HFFc6 (cell line): ENCODE measurements at regions not wholly inside any gene's neighbourhood (a gene's known extent, or its start where the extent isn't known, plus 50 kb on each side); places are given as distances from the start of the nearest gene placed in this dataset.

Experiments
- DNase-seq: peaks from one replicate; pipeline ENCODE4 v3.0.0-alpha.2; 2018
- H3K27ac Mint-ChIP-seq: 2 replicates; pipeline ENCODE4 v1.8.0; 2020; ENCODE audit warnings: mild to moderate bottlenecking, mixed read lengths
- H3K27me3 Mint-ChIP-seq: 2 replicates; pipeline ENCODE4 v1.8.0; 2021; ENCODE audit warnings: mild to moderate bottlenecking, moderate library complexity, mixed read lengths; ENCODE audit not compliant: insufficient read depth
- H3K36me3 Mint-ChIP-seq: 2 replicates; pipeline ENCODE4 v1.8.0; 2021; ENCODE audit warnings: low read depth, mixed read lengths
- H3K4me1 Mint-ChIP-seq: 2 replicates; pipeline ENCODE4 v1.8.0; 2020; ENCODE audit warnings: low read depth, mixed read lengths
- H3K4me3 Mint-ChIP-seq: 2 replicates; pipeline ENCODE4 v1.8.0; 2020; ENCODE audit warnings: mild to moderate bottlenecking, moderate library complexity, mixed read lengths
- H3K9me3 Mint-ChIP-seq: 2 replicates; pipeline ENCODE4 v1.8.0; 2020; ENCODE audit warnings: mild to moderate bottlenecking, mixed read lengths
- CTCF ChIP-seq: fragments of 200-600 bp; sonication (generic); IDR thresholded peaks from 2 replicates; pipeline ENCODE4 v1.5.0; 2021; ENCODE audit warnings: antibody characterized with exemption, mild to moderate bottlenecking

- no peaks in the 10 kb centered on the region for H3K9me3 Mint-ChIP-seq
- H3K4me3 Mint-ChIP-seq: no peak overlapping the region
- no peaks in the 10 kb centered on the region for H3K36me3 Mint-ChIP-seq
- H3K27me3 Mint-ChIP-seq: no peaks in the 10 kb centered on the region
- H3K27ac Mint-ChIP-seq: no peak overlapping the region
- TF ChIP-seq CTCF: no peak
- no peaks in the 10 kb centered on the region for H3K4me1 Mint-ChIP-seq
- no peak for DNase-seq
Measured at GRCh38 chr2:143893371-143893770, 626.5 kb downstream of the ZEB2 start.

- DNase-seq: no peak
- Mint-ChIP-seq H3K27me3 (no peaks in the 10 kb centered on the region), H3K27ac (no peak overlapping the region), H3K4me3 (no peak overlapping the region), H3K9me3 (no peaks in the 10 kb centered on the region), H3K4me1 (no peaks in the 10 kb centered on the region), H3K36me3 (no peaks in the 10 kb centered on the region)
- no peak for TF ChIP-seq CTCF
Measured at GRCh38 chr2:143891879-143892308, 628.0 kb downstream of the ZEB2 start.

GRCh38 chr2:143890798-143891197 is 629.1 kb downstream of the ZEB2 start:
- Mint-ChIP-seq H3K4me3 (no peak overlapping the region), H3K27ac (no peak overlapping the region), H3K9me3 (no peaks in the 10 kb centered on the region), H3K27me3 (no peaks in the 10 kb centered on the region), H3K36me3 (no peaks in the 10 kb centered on the region), H3K4me1 (no peaks in the 10 kb centered on the region)
- TF ChIP-seq CTCF: no peak
- DNase-seq: no peak

GRCh38 chr2:143889216-143889615 is 630.7 kb downstream of the ZEB2 start:
- Mint-ChIP-seq H3K4me1 (no peaks in the 10 kb centered on the region), H3K9me3 (no peaks in the 10 kb centered on the region), H3K36me3 (no peaks in the 10 kb centered on the region), H3K4me3 (no peak overlapping the region), H3K27me3 (no peaks in the 10 kb centered on the region), H3K27ac (no peak overlapping the region)
- TF ChIP-seq CTCF: no peak
- no peak for DNase-seq

- Mint-ChIP-seq H3K27ac (no peak overlapping the region), H3K4me3 (no peak overlapping the region), H3K4me1 (no peaks in the 10 kb centered on the region), H3K9me3 (no peaks in the 10 kb centered on the region), H3K36me3 (no peaks in the 10 kb centered on the region), H3K27me3 (no peaks in the 10 kb centered on the region)
- DNase-seq: no peak
- TF ChIP-seq CTCF: no peak
Measured at GRCh38 chr2:143885461-143885860, 634.5 kb downstream of the ZEB2 start.

GRCh38 chr2:143881246-143881645 is 638.7 kb downstream of the ZEB2 start:
- Mint-ChIP-seq H3K4me1 (no peaks in the 10 kb centered on the region), H3K27me3 (no peaks in the 10 kb centered on the region), H3K4me3 (no peak overlapping the region), H3K9me3 (no peaks in the 10 kb centered on the region), H3K27ac (no peak overlapping the region), H3K36me3 (no peaks in the 10 kb centered on the region)
- no peak for TF ChIP-seq CTCF
- no peak for DNase-seq
